Sigmoid colon (tissue), 4 donors: ENCODE measurements at regions not wholly inside any gene's neighbourhood (a gene's known extent, or its start where the extent isn't known, plus 50 kb on each side); places are given as distances from the start of the nearest gene placed in this dataset.

ENCODE experiments used
- EP300 ChIP-seq, 4 donors: sonication (generic); formaldehyde crosslinking; IDR thresholded peaks; one replicate each; pipeline ENCODE4 v1.6.1; 2017; ENCODE audit warnings: antibody characterized with exemption in 4 of 4
- POLR2A ChIP-seq, 2 donors: fragments of 450-650 bp; IDR thresholded peaks; one replicate each; pipeline ENCODE4 v1.6.1; 2016; ENCODE audit warnings: antibody characterized with exemption in 2 of 2, mild to moderate bottlenecking in 2 of 2, moderate library complexity in 2 of 2
- TF ChIP-seq, protein P1 (sequence below), 4 experiments: fragments of 450-650 bp in 3 of 4; fragments of 200-600 bp in 1 of 4; IDR thresholded peaks; one replicate each; pipeline ENCODE4 v1.5.1; 2016 to 2019; ENCODE audit warnings: antibody characterized with exemption in 4 of 4, mild to moderate bottlenecking in 3 of 4, moderate library complexity in 2 of 4

DNA sequence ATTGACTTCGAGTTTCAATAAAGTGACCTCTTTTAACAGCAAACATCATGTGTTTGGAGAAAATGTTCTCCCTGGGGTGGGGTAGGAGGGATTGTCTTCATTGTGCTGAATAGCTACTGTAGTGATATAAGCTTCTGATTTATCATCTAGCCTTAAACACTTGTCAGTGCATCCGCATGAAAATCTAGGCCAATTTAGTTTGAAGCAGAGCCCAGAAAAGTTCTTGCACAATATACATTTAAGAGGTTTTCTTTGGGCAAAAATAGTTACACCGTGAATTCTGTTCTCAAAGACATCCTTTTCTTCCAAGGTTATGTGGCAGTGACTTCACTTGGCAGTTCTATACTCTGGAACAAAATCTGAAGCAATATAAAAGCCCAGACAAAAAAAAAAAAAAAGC is 136.0 kb upstream of the IFNG-AS1 start:
- TF ChIP-seq POLR2A (IDR thresholded peaks at IDR 0.05) = no peak
- TF ChIP-seq, protein P1, sequence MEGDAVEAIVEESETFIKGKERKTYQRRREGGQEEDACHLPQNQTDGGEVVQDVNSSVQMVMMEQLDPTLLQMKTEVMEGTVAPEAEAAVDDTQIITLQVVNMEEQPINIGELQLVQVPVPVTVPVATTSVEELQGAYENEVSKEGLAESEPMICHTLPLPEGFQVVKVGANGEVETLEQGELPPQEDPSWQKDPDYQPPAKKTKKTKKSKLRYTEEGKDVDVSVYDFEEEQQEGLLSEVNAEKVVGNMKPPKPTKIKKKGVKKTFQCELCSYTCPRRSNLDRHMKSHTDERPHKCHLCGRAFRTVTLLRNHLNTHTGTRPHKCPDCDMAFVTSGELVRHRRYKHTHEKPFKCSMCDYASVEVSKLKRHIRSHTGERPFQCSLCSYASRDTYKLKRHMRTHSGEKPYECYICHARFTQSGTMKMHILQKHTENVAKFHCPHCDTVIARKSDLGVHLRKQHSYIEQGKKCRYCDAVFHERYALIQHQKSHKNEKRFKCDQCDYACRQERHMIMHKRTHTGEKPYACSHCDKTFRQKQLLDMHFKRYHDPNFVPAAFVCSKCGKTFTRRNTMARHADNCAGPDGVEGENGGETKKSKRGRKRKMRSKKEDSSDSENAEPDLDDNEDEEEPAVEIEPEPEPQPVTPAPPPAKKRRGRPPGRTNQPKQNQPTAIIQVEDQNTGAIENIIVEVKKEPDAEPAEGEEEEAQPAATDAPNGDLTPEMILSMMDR (IDR thresholded peaks at IDR 0.05) = no peak
- no peak for TF ChIP-seq EP300 (IDR thresholded peaks at IDR 0.05)
